Mesenchymal stem cell (in vitro differentiated cells and primary cell): ENCODE measurements at regions not wholly inside any gene's neighbourhood (a gene's known extent, or its start where the extent isn't known, plus 50 kb on each side); places are given as distances from the start of the nearest gene placed in this dataset.

Source experiments
- DNase-seq: peaks from one replicate; pipeline ENCODE4 v3.0.0-alpha.2; 2013
- H2AFZ ChIP-seq: one replicate; pipeline ENCODE4 v1.6.1; 2013; ENCODE audit warnings: low read depth, mild to moderate bottlenecking, control low read depth, inconsistent platforms, low read length, moderate library complexity
- H2AK5ac ChIP-seq: 2 replicates; pipeline ENCODE4 v1.6.1; 2013; ENCODE audit warnings: low read length, moderate library complexity, mild to moderate bottlenecking, inconsistent platforms; ENCODE audit not compliant: severe bottlenecking
- H2BK120ac ChIP-seq: one replicate; pipeline ENCODE4 v1.6.1; 2013; ENCODE audit warnings: low read depth, mild to moderate bottlenecking, inconsistent platforms, low read length, moderate library complexity
- H2BK12ac ChIP-seq, 2 experiments: one replicate each; pipeline ENCODE4 v1.6.1; 2013; ENCODE audit warnings: inconsistent platforms in 2 of 2, low read length in 2 of 2, mild to moderate bottlenecking in 2 of 2, moderate library complexity in 2 of 2, control low read depth in 1 of 2
- H2BK15ac ChIP-seq: one replicate; pipeline ENCODE4 v1.6.1; 2013; ENCODE audit warnings: mild to moderate bottlenecking, low read depth, inconsistent platforms; ENCODE audit not compliant: poor library complexity, severe bottlenecking
- H2BK5ac ChIP-seq: 2 replicates; pipeline ENCODE4 v1.6.1; 2013; ENCODE audit warnings: low read depth, mild to moderate bottlenecking, low read length, control low read depth, inconsistent platforms; ENCODE audit not compliant: poor library complexity, severe bottlenecking
- H3K14ac ChIP-seq, 2 experiments: one replicate each; pipeline ENCODE4 v1.6.1; 2013; ENCODE audit warnings: inconsistent platforms in 2 of 2, low read length in 2 of 2, control low read depth in 1 of 2, mild to moderate bottlenecking in 1 of 2, moderate library complexity in 1 of 2
- H3K18ac ChIP-seq, 2 experiments: one replicate each; pipeline ENCODE4 v1.6.1; 2013; ENCODE audit warnings: inconsistent platforms in 2 of 2, low read length in 2 of 2, control low read depth in 1 of 2, low read depth in 1 of 2, mild to moderate bottlenecking in 1 of 2
- H3K23ac ChIP-seq, 2 experiments: one replicate each; pipeline ENCODE4 v1.6.1; 2013; ENCODE audit warnings: inconsistent platforms in 2 of 2, low read length in 2 of 2, mild to moderate bottlenecking in 2 of 2, moderate library complexity in 2 of 2, control low read depth in 1 of 2
- H3K27ac ChIP-seq: 2 replicates; pipeline ENCODE4 v1.5.1; 2013; ENCODE audit warnings: mild to moderate bottlenecking, moderate library complexity, low read length, control low read depth, inconsistent platforms; ENCODE audit not compliant: poor library complexity, severe bottlenecking
- H3K27me3 ChIP-seq, 2 experiments: 2 replicates each; pipeline versions ENCODE4 v1.6.1 to v1.7.0; 2013; ENCODE audit warnings: low read length in 2 of 2, mild to moderate bottlenecking in 2 of 2, moderate library complexity in 2 of 2, control low read depth in 1 of 2, inconsistent platforms in 1 of 2; ENCODE audit not compliant: control insufficient read depth in 1 of 2, insufficient read depth in 1 of 2
- H3K36me3 ChIP-seq, 2 experiments: 2 replicates each; pipeline versions ENCODE4 v1.6.1 to v1.7.0; 2013; ENCODE audit warnings: low read length in 2 of 2, control low read depth in 1 of 2, inconsistent platforms in 1 of 2, low read depth in 1 of 2, mild to moderate bottlenecking in 1 of 2; ENCODE audit not compliant: insufficient read depth in 2 of 2, control insufficient read depth in 1 of 2
- H3K4ac ChIP-seq, 2 experiments: one replicate each; pipeline ENCODE4 v1.6.1; 2013; ENCODE audit warnings: inconsistent platforms in 2 of 2, low read length in 2 of 2, mild to moderate bottlenecking in 2 of 2, moderate library complexity in 2 of 2, control low read depth in 1 of 2, low read depth in 1 of 2
- H3K4me1 ChIP-seq: 2 replicates; pipeline ENCODE4 v1.6.1; 2013; ENCODE audit warnings: low read depth, low read length, control low read depth; ENCODE audit not compliant: control insufficient read depth, insufficient read depth
- H3K4me2 ChIP-seq: 2 replicates; pipeline ENCODE4 v1.6.1; 2013; ENCODE audit warnings: low read length, mild to moderate bottlenecking, inconsistent platforms; ENCODE audit not compliant: poor library complexity, severe bottlenecking
- H3K4me3 ChIP-seq, 2 experiments: 2 replicates each; pipeline versions ENCODE4 v1.5.1 to v1.7.0; 2013; ENCODE audit warnings: low read length in 2 of 2, mild to moderate bottlenecking in 2 of 2, control low read depth in 1 of 2, low read depth in 1 of 2; ENCODE audit not compliant: insufficient read depth in 1 of 2
- H3K79me1 ChIP-seq: replicated peaks from 2 replicates; pipeline ENCODE4 v1.6.1; 2013; ENCODE audit warnings: mild to moderate bottlenecking, control low read depth, low read length, inconsistent platforms; ENCODE audit not compliant: poor library complexity, severe bottlenecking
- H3K9ac ChIP-seq: 2 replicates; pipeline ENCODE4 v1.7.0; 2013; ENCODE audit warnings: mild to moderate bottlenecking, low read length, moderate library complexity
- H3K9me3 ChIP-seq: 2 replicates; pipeline ENCODE4 v1.7.0; 2013; ENCODE audit warnings: mild to moderate bottlenecking, low read length; ENCODE audit not compliant: control insufficient read depth
- H4K8ac ChIP-seq: one replicate; pipeline ENCODE4 v1.6.1; 2013; ENCODE audit warnings: inconsistent platforms, mild to moderate bottlenecking, low read length, moderate library complexity
- H4K91ac ChIP-seq: one replicate; pipeline ENCODE4 v1.6.1; 2013; ENCODE audit warnings: mild to moderate bottlenecking, low read length, inconsistent platforms
- WGBS: methylation state at CpG from one replicate; pipeline ENCODE4 v1.1.7; 2013; ENCODE audit warnings: mixed read lengths; 5-methylcytosine and 5-hydroxymethylcytosine counted together

GRCh38 chr10:60549686-60550085 lies 160.0 kb upstream of the ANK3 start:
- WGBS, result no CpG with 5 or more reads among the region's 1 CpG
- no peaks in the 10 kb centered on the region for H3K36me3 ChIP-seq
- no peak overlapping the region for H2AK5ac ChIP-seq
- no peak overlapping the region for H3K4me2 ChIP-seq
- H3K4me1 ChIP-seq, result no peaks in the 10 kb centered on the region
- H3K79me1 ChIP-seq, result peaks cover 7% of the 10 kb centered on the region
- H2BK15ac ChIP-seq, result no peak overlapping the region
- no peaks in the 10 kb centered on the region for H3K27me3 ChIP-seq
- H4K8ac ChIP-seq, result no peak overlapping the region
- no peak overlapping the region for H2BK12ac ChIP-seq
- no peak overlapping the region for H3K23ac ChIP-seq
- DNase-seq, result peak; percentile 17
- no peak overlapping the region for H3K4ac ChIP-seq
- H3K27ac ChIP-seq, result no peak overlapping the region
- no peak overlapping the region for H2BK5ac ChIP-seq
- H3K9ac ChIP-seq, result no peak overlapping the region
- H2AFZ ChIP-seq, result no peak overlapping the region
- no peaks in the 10 kb centered on the region for H3K9me3 ChIP-seq
- no peak overlapping the region for H3K18ac ChIP-seq
- H3K14ac ChIP-seq, result no peak overlapping the region
- H3K4me3 ChIP-seq, result no peak overlapping the region
- no peak overlapping the region for H2BK120ac ChIP-seq
- H4K91ac ChIP-seq, result no peak overlapping the region

GRCh38 chr10:60542657-60543056 lies 153.0 kb upstream of the ANK3 start:
- WGBS, result 80% methylated on average over 3 of the region's 4 CpGs
- H2AK5ac ChIP-seq, result no peak overlapping the region
- no peaks in the 10 kb centered on the region for H3K36me3 ChIP-seq
- no peak overlapping the region for H2BK12ac ChIP-seq
- DNase-seq, result no peak
- H3K18ac ChIP-seq, result no peak overlapping the region
- H3K27ac ChIP-seq, result no peak overlapping the region
- H2BK120ac ChIP-seq, result no peak overlapping the region
- H3K9ac ChIP-seq, result no peak overlapping the region
- no peak overlapping the region for H3K23ac ChIP-seq
- no peak overlapping the region for H3K14ac ChIP-seq
- no peak overlapping the region for H3K4ac ChIP-seq
- no peaks in the 10 kb centered on the region for H3K9me3 ChIP-seq
- no peaks in the 10 kb centered on the region for H3K27me3 ChIP-seq
- no peaks in the 10 kb centered on the region for H3K4me1 ChIP-seq
- H4K91ac ChIP-seq, result no peak overlapping the region
- H2AFZ ChIP-seq, result no peak overlapping the region
- H3K79me1 ChIP-seq, result peaks cover 8% of the 10 kb centered on the region
- no peak overlapping the region for H3K4me2 ChIP-seq
- no peak overlapping the region for H3K4me3 ChIP-seq
- H4K8ac ChIP-seq, result no peak overlapping the region
- no peak overlapping the region for H2BK15ac ChIP-seq
- H2BK5ac ChIP-seq, result no peak overlapping the region

GRCh38 chr10:60541451-60541850 lies 151.8 kb upstream of the ANK3 start:
- DNase-seq, result no peak
- no peak overlapping the region for H2BK5ac ChIP-seq
- H3K9me3 ChIP-seq, result no peaks in the 10 kb centered on the region
- H3K4me1 ChIP-seq, result no peaks in the 10 kb centered on the region
- no peaks in the 10 kb centered on the region for H3K27me3 ChIP-seq
- H2BK12ac ChIP-seq, result no peak overlapping the region
- H3K23ac ChIP-seq, result no peak overlapping the region
- no peak overlapping the region for H3K4me3 ChIP-seq
- H3K27ac ChIP-seq, result no peak overlapping the region
- no peak overlapping the region for H4K91ac ChIP-seq
- no peak overlapping the region for H3K4me2 ChIP-seq
- H2BK120ac ChIP-seq, result no peak overlapping the region
- H3K14ac ChIP-seq, result no peak overlapping the region
- H3K18ac ChIP-seq, result no peak overlapping the region
- no peak overlapping the region for H4K8ac ChIP-seq
- no peak overlapping the region for H3K4ac ChIP-seq
- H2BK15ac ChIP-seq, result no peak overlapping the region
- H2AFZ ChIP-seq, result no peak overlapping the region
- no peak overlapping the region for H2AK5ac ChIP-seq
- no peak overlapping the region for H3K9ac ChIP-seq
- H3K36me3 ChIP-seq, result no peaks in the 10 kb centered on the region
- peaks cover 4% of the 10 kb centered on the region for H3K79me1 ChIP-seq
- WGBS, result 74% methylated on average over 3 of the region's 3 CpGs

- Histone ChIP-seq H2BK120ac (no peak overlapping the region), H3K4me3 (no peak overlapping the region), H4K91ac (no peak overlapping the region), H3K23ac (no peak overlapping the region), H2AK5ac (no peak overlapping the region), H3K18ac (no peak overlapping the region), H3K4me2 (no peak overlapping the region), H3K36me3 (no peaks in the 10 kb centered on the region), H3K27ac (no peak overlapping the region), H3K9me3 (no peaks in the 10 kb centered on the region), H2AFZ (no peak overlapping the region), H3K27me3 (no peaks in the 10 kb centered on the region), H3K79me1 (peaks cover 2% of the 10 kb centered on the region), H4K8ac (no peak overlapping the region), H2BK12ac (no peak overlapping the region), H3K4me1 (no peaks in the 10 kb centered on the region), H3K14ac (no peak overlapping the region), H3K4ac (no peak overlapping the region), H2BK15ac (no peak overlapping the region), H3K9ac (no peak overlapping the region), H2BK5ac (no peak overlapping the region)
- WGBS, result no CpG with 5 or more reads among the region's 1 CpG
- no peak for DNase-seq
Observed at GRCh38 chr10:60537697-60538096, 148.0 kb upstream of the ANK3 start.
